ENCODE measurements at regions not wholly inside any gene's neighbourhood (a gene's known extent, or its start where the extent isn't known, plus 50 kb on each side); places are given as distances from the start of the nearest gene placed in this dataset.

DNA sequence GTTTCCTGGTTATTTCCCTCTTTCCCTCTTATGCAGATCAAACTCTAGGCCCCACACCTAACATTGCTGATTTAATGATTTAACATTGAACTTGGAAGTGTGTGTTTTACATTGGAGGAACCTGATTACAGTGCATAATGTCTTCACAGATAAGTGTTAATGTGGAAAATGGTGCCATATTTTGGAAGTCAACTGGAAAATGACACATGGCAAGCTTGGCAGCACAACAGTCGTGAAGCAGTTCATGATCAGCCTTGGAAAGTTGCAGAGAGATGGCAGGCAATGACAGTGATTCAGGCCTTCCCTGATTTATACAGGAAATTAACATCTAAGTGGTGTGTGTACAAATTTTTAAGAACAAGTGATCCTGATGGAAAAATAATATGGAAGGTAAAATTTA, 80.0 kb upstream of the CTNND2 start:
- no peak overlapping the region for H2AFZ ChIP-seq
- H3K4me1 ChIP-seq (ENCODE audit: insufficient read depth): no peaks in the 10 kb centered on the region
- no peaks in the 10 kb centered on the region for H3F3A ChIP-seq (replicated peaks; ENCODE audit: low read depth)
- H3K36me3 ChIP-seq (ENCODE audit: insufficient read depth): no peaks in the 10 kb centered on the region
- DNase-seq (ENCODE audit: low spot score): no peak
- H3K79me2 ChIP-seq (replicated peaks; ENCODE audit: insufficient read depth): no peaks in the 10 kb centered on the region
- H3K4me3 Mint-ChIP-seq: no peak overlapping the region
- H3K27me3 Mint-ChIP-seq (ENCODE audit: insufficient read depth, low read depth, poor library complexity): no peaks in the 10 kb centered on the region
- TF ChIP-seq EZH2 (IDR thresholded peaks at IDR 0.05; ENCODE audit: low read depth, unreplicated experiment): no peak
- TF ChIP-seq, protein P1, sequence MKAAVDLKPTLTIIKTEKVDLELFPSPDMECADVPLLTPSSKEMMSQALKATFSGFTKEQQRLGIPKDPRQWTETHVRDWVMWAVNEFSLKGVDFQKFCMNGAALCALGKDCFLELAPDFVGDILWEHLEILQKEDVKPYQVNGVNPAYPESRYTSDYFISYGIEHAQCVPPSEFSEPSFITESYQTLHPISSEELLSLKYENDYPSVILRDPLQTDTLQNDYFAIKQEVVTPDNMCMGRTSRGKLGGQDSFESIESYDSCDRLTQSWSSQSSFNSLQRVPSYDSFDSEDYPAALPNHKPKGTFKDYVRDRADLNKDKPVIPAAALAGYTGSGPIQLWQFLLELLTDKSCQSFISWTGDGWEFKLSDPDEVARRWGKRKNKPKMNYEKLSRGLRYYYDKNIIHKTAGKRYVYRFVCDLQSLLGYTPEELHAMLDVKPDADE (IDR thresholded peaks at IDR 0.05): no peak
- no peak for TF ChIP-seq EZH2phosphoT487 (IDR thresholded peaks at IDR 0.05; ENCODE audit: unreplicated experiment)
- no peak for TF ChIP-seq ZNF331 (CRISPR knock-in tag; IDR thresholded peaks at IDR 0.05; ENCODE audit: low read depth)
- no peak for TF ChIP-seq CREB1 (CRISPR knock-in tag; IDR thresholded peaks at IDR 0.05; ENCODE audit: low read depth)
- TF ChIP-seq POLR2AphosphoS5 (IDR thresholded peaks at IDR 0.05; ENCODE audit: low read depth): no peak
- no peak for TF ChIP-seq JUNB (IDR thresholded peaks at IDR 0.05; ENCODE audit: unreplicated experiment)
- TF ChIP-seq, protein P2, sequence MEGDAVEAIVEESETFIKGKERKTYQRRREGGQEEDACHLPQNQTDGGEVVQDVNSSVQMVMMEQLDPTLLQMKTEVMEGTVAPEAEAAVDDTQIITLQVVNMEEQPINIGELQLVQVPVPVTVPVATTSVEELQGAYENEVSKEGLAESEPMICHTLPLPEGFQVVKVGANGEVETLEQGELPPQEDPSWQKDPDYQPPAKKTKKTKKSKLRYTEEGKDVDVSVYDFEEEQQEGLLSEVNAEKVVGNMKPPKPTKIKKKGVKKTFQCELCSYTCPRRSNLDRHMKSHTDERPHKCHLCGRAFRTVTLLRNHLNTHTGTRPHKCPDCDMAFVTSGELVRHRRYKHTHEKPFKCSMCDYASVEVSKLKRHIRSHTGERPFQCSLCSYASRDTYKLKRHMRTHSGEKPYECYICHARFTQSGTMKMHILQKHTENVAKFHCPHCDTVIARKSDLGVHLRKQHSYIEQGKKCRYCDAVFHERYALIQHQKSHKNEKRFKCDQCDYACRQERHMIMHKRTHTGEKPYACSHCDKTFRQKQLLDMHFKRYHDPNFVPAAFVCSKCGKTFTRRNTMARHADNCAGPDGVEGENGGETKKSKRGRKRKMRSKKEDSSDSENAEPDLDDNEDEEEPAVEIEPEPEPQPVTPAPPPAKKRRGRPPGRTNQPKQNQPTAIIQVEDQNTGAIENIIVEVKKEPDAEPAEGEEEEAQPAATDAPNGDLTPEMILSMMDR (conservative IDR thresholded peaks at IDR 0.05; ENCODE audit: low read depth in 2 of 2): no peak
- TF ChIP-seq, protein P3, sequence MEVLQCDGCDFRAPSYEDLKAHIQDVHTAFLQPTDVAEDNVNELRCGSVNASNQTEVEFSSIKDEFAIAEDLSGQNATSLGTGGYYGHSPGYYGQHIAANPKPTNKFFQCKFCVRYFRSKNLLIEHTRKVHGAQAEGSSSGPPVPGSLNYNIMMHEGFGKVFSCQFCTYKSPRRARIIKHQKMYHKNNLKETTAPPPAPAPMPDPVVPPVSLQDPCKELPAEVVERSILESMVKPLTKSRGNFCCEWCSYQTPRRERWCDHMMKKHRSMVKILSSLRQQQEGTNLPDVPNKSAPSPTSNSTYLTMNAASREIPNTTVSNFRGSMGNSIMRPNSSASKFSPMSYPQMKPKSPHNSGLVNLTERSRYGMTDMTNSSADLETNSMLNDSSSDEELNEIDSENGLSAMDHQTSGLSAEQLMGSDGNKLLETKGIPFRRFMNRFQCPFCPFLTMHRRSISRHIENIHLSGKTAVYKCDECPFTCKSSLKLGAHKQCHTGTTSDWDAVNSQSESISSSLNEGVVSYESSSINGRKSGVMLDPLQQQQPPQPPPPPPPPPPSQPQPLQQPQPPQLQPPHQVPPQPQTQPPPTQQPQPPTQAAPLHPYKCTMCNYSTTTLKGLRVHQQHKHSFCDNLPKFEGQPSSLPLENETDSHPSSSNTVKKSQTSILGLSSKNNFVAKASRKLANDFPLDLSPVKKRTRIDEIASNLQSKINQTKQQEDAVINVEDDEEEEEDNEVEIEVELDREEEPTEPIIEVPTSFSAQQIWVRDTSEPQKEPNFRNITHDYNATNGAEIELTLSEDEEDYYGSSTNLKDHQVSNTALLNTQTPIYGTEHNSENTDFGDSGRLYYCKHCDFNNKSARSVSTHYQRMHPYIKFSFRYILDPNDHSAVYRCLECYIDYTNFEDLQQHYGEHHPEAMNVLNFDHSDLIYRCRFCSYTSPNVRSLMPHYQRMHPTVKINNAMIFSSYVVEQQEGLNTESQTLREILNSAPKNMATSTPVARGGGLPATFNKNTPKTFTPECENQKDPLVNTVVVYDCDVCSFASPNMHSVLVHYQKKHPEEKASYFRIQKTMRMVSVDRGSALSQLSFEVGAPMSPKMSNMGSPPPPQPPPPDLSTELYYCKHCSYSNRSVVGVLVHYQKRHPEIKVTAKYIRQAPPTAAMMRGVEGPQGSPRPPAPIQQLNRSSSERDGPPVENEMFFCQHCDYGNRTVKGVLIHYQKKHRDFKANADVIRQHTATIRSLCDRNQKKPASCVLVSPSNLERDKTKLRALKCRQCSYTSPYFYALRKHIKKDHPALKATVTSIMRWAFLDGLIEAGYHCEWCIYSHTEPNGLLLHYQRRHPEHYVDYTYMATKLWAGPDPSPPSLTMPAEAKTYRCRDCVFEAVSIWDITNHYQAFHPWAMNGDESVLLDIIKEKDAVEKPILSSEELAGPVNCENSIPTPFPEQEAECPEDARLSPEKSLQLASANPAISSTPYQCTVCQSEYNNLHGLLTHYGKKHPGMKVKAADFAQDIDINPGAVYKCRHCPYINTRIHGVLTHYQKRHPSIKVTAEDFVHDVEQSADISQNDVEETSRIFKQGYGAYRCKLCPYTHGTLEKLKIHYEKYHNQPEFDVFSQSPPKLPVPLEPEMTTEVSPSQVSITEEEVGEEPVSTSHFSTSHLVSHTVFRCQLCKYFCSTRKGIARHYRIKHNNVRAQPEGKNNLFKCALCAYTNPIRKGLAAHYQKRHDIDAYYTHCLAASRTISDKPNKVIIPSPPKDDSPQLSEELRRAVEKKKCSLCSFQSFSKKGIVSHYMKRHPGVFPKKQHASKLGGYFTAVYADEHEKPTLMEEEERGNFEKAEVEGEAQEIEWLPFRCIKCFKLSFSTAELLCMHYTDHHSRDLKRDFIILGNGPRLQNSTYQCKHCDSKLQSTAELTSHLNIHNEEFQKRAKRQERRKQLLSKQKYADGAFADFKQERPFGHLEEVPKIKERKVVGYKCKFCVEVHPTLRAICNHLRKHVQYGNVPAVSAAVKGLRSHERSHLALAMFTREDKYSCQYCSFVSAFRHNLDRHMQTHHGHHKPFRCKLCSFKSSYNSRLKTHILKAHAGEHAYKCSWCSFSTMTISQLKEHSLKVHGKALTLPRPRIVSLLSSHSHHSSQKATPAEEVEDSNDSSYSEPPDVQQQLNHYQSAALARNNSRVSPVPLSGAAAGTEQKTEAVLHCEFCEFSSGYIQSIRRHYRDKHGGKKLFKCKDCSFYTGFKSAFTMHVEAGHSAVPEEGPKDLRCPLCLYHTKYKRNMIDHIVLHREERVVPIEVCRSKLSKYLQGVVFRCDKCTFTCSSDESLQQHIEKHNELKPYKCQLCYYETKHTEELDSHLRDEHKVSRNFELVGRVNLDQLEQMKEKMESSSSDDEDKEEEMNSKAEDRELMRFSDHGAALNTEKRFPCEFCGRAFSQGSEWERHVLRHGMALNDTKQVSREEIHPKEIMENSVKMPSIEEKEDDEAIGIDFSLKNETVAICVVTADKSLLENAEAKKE (CRISPR knock-in tag; IDR thresholded peaks at IDR 0.05): no peak
- TF ChIP-seq, protein P4, sequence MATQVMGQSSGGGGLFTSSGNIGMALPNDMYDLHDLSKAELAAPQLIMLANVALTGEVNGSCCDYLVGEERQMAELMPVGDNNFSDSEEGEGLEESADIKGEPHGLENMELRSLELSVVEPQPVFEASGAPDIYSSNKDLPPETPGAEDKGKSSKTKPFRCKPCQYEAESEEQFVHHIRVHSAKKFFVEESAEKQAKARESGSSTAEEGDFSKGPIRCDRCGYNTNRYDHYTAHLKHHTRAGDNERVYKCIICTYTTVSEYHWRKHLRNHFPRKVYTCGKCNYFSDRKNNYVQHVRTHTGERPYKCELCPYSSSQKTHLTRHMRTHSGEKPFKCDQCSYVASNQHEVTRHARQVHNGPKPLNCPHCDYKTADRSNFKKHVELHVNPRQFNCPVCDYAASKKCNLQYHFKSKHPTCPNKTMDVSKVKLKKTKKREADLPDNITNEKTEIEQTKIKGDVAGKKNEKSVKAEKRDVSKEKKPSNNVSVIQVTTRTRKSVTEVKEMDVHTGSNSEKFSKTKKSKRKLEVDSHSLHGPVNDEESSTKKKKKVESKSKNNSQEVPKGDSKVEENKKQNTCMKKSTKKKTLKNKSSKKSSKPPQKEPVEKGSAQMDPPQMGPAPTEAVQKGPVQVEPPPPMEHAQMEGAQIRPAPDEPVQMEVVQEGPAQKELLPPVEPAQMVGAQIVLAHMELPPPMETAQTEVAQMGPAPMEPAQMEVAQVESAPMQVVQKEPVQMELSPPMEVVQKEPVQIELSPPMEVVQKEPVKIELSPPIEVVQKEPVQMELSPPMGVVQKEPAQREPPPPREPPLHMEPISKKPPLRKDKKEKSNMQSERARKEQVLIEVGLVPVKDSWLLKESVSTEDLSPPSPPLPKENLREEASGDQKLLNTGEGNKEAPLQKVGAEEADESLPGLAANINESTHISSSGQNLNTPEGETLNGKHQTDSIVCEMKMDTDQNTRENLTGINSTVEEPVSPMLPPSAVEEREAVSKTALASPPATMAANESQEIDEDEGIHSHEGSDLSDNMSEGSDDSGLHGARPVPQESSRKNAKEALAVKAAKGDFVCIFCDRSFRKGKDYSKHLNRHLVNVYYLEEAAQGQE (IDR thresholded peaks at IDR 0.05; ENCODE audit: unreplicated experiment): no peak
- no peak for TF ChIP-seq NANOG (IDR thresholded peaks at IDR 0.05; ENCODE audit: borderline replicate concordance)
- TF ChIP-seq ZNF114 (CRISPR knock-in tag; IDR thresholded peaks at IDR 0.05): no peak
- TF ChIP-seq STAT1 (IDR thresholded peaks at IDR 0.05; ENCODE audit: unreplicated experiment): no peak
- no peak overlapping the region for H3K27ac Mint-ChIP-seq
- no peaks in the 10 kb centered on the region for H3K9me3 Mint-ChIP-seq
- ATAC-seq: no peak
- H3K27ac ChIP-seq (ENCODE audit: low read depth): no peak overlapping the region
- H3K4me1 Mint-ChIP-seq: no peaks in the 10 kb centered on the region
- no peaks in the 10 kb centered on the region for H3K36me3 Mint-ChIP-seq (ENCODE audit: low read depth)
- no peaks in the 10 kb centered on the region for H3K9me2 ChIP-seq (ENCODE audit: insufficient read depth)
- no peaks in the 10 kb centered on the region for H4K20me1 ChIP-seq (replicated peaks; ENCODE audit: insufficient read depth)
- no peak overlapping the region for H3K4me3 ChIP-seq
- no peak overlapping the region for H3K4me2 ChIP-seq
- H3K27me3 ChIP-seq (ENCODE audit: insufficient read depth): no peaks in the 10 kb centered on the region

All from GM23338 (cell line).